OCI-LY3 (cell line): ENCODE measurements at regions not wholly inside any gene's neighbourhood (a gene's known extent, or its start where the extent isn't known, plus 50 kb on each side); places are given as distances from the start of the nearest gene placed in this dataset.

Experiments used
- H2AFZ ChIP-seq: fragments of 200-600, 300-600 bp; shearing (Covaris generic); 2 replicates; pipeline ENCODE4 v1.6.0; 2014; ENCODE audit warnings: antibody characterized with exemption, low read depth, low read length
- H3K27ac ChIP-seq: fragments of 200-600, 300-600 bp; sonication (generic); 2 replicates; pipeline ENCODE4 v1.5.1; 2014; ENCODE audit warnings: mild to moderate bottlenecking, low read length, moderate library complexity, mixed read lengths
- H3K27me3 ChIP-seq: fragments of 200-600, 300-600 bp; sonication (generic); 2 replicates; pipeline ENCODE4 v1.6.1; 2014; ENCODE audit warnings: low read depth, low read length, mixed read lengths
- H3K36me3 ChIP-seq: fragments of 200-600, 300-600 bp; sonication (generic); replicated peaks from 2 replicates; pipeline ENCODE3; 2014; ENCODE audit warnings: low read depth, low read length, mixed read lengths
- H3K4me1 ChIP-seq: fragments of 300-600, 200-600 bp; sonication (generic); 2 replicates; pipeline ENCODE4 v1.6.1; 2014; ENCODE audit warnings: low read length, mixed read lengths
- H3K4me2 ChIP-seq: fragments of 200-600, 300-600 bp; sonication (generic); 2 replicates; pipeline ENCODE4 v1.6.1; 2014; ENCODE audit warnings: low read length, mixed read lengths
- H3K4me3 ChIP-seq: fragments of 300-600, 200-600 bp; sonication (generic); 2 replicates; pipeline ENCODE4 v1.5.1; 2014; ENCODE audit warnings: antibody characterized with exemption, mild to moderate bottlenecking, low read length, moderate library complexity
- H3K79me2 ChIP-seq: fragments of 300-600, 200-600 bp; shearing (Covaris generic); 2 replicates; pipeline ENCODE4 v1.6.1; 2014; ENCODE audit warnings: mild to moderate bottlenecking, low read length, mixed read lengths
- H3K9ac ChIP-seq: fragments of 300-600, 200-600 bp; shearing (Covaris generic); 2 replicates; pipeline ENCODE4 v1.6.0; 2014; ENCODE audit warnings: mild to moderate bottlenecking, low read length, moderate library complexity
- H3K9me3 ChIP-seq: fragments of 200-600, 300-600 bp; shearing (Covaris generic); 2 replicates; pipeline ENCODE4 v1.6.1; 2014; ENCODE audit warnings: low read length, mixed read lengths; ENCODE audit not compliant: insufficient read depth
- H4K20me1 ChIP-seq: fragments of 200-600, 300-600 bp; sonication (generic); 2 replicates; pipeline ENCODE4 v1.6.1; 2016; ENCODE audit warnings: low read length, mixed read lengths; ENCODE audit not compliant: insufficient read depth
- CTCF ChIP-seq: fragments of 200-600, 300-600 bp; sonication (generic); IDR thresholded peaks from 2 replicates; pipeline ENCODE4 v1.5.1; 2014; ENCODE audit warnings: antibody characterized with exemption, low read length, low read depth
- EZH2phosphoT487 ChIP-seq: fragments of 200-600 bp; shearing (Covaris generic); IDR thresholded peaks from 2 replicates; pipeline ENCODE4 v1.6.1; 2018; ENCODE audit warnings: antibody characterized with exemption, mixed run types, low read depth

DNA sequence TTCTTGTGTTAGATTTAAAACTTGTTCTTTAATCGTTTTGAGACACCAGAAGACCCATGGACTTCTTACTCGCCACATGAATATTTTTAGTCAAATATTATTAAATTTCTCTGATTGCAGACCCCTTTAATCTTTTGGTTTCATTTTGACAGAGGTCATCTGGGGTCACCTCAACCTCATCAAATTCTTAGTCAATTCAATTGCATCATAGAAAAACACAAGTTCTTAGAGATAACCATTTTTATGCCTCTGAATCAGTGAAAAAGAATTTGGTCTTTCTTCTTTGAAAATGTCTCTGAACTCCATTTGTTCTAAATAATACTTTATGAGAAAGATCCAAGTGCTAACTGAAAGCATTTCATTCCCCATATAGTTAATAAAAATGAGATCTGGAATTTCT, 55.2 kb upstream of the CBLN4 start:
- no peak for TF ChIP-seq EZH2phosphoT487
- no peak for TF ChIP-seq CTCF
- Histone ChIP-seq H2AFZ (no peak overlapping the region), H4K20me1 (no peaks in the 10 kb centered on the region), H3K4me3 (no peak overlapping the region), H3K79me2 (no peaks in the 10 kb centered on the region), H3K36me3 (no peaks in the 10 kb centered on the region), H3K9ac (no peak overlapping the region), H3K4me2 (no peak overlapping the region), H3K27ac (no peak overlapping the region), H3K27me3 (peaks cover 17% of the 10 kb centered on the region), H3K9me3 (no peaks in the 10 kb centered on the region), H3K4me1 (no peaks in the 10 kb centered on the region)

GRCh38 chr20:56069016-56069415, 63.7 kb upstream of the CBLN4 start:
- no peak overlapping the region for H3K9ac ChIP-seq
- H2AFZ ChIP-seq = no peak overlapping the region
- no peak overlapping the region for H3K27ac ChIP-seq
- H4K20me1 ChIP-seq = no peaks in the 10 kb centered on the region
- no peak overlapping the region for H3K4me2 ChIP-seq
- TF ChIP-seq CTCF (no peak), EZH2phosphoT487 (no peak)
- H3K4me3 ChIP-seq = no peak overlapping the region
- no peaks in the 10 kb centered on the region for H3K4me1 ChIP-seq
- no peaks in the 10 kb centered on the region for H3K36me3 ChIP-seq
- H3K27me3 ChIP-seq = no peaks in the 10 kb centered on the region
- H3K79me2 ChIP-seq = no peaks in the 10 kb centered on the region
- H3K9me3 ChIP-seq = no peaks in the 10 kb centered on the region

GRCh38 chr20:56072165-56072564, 66.8 kb upstream of the CBLN4 start:
- Histone ChIP-seq H4K20me1 (no peaks in the 10 kb centered on the region), H3K9ac (no peak overlapping the region), H3K9me3 (no peaks in the 10 kb centered on the region), H3K27me3 (no peaks in the 10 kb centered on the region), H3K4me3 (no peak overlapping the region), H3K4me2 (no peak overlapping the region), H3K27ac (no peak overlapping the region), H3K4me1 (no peaks in the 10 kb centered on the region), H3K36me3 (no peaks in the 10 kb centered on the region), H2AFZ (no peak overlapping the region), H3K79me2 (no peaks in the 10 kb centered on the region)
- TF ChIP-seq EZH2phosphoT487 (no peak), CTCF (no peak)

- Histone ChIP-seq H3K4me3 (no peak overlapping the region), H3K79me2 (no peaks in the 10 kb centered on the region), H3K9ac (no peak overlapping the region), H3K27ac (no peak overlapping the region), H3K36me3 (no peaks in the 10 kb centered on the region), H3K27me3 (no peaks in the 10 kb centered on the region), H3K4me2 (no peak overlapping the region), H2AFZ (no peak overlapping the region), H4K20me1 (no peaks in the 10 kb centered on the region), H3K4me1 (no peaks in the 10 kb centered on the region), H3K9me3 (no peaks in the 10 kb centered on the region)
- TF ChIP-seq EZH2phosphoT487 (no peak), CTCF (no peak)
These were observed 83.1 kb upstream of the CBLN4 start for GRCh38 chr20:56088375-56088774.
